Loucy (cell line): ENCODE measurements at regions not wholly inside any gene's neighbourhood (a gene's known extent, or its start where the extent isn't known, plus 50 kb on each side); places are given as distances from the start of the nearest gene placed in this dataset.

Experiments
- H2AFZ ChIP-seq: fragments of 200-600 bp; sonication (generic); 2 replicates; pipeline ENCODE4 v1.6.0; 2016; ENCODE audit warnings: antibody characterized with exemption, mild to moderate bottlenecking, low read length, moderate library complexity
- H3F3A ChIP-seq: fragments of 200-600 bp; 2 replicates; pipeline ENCODE4 v1.6.0; 2016; ENCODE audit warnings: antibody characterized with exemption, low read depth, mild to moderate bottlenecking
- H3K27me3 ChIP-seq: fragments of 200-600 bp; sonication (generic); 2 replicates; pipeline ENCODE4 v1.6.1; 2014; ENCODE audit warnings: low read length, mild to moderate bottlenecking; ENCODE audit not compliant: insufficient read depth, poor library complexity, severe bottlenecking
- H3K36me3 ChIP-seq: fragments of 200-600 bp; sonication (generic); 2 replicates; pipeline ENCODE4 v1.6.1; 2016; ENCODE audit warnings: low read length; ENCODE audit not compliant: insufficient read depth
- H3K4me1 ChIP-seq: fragments of 200-600 bp; sonication (generic); 2 replicates; pipeline ENCODE4 v1.5.1; 2014; ENCODE audit warnings: low read length, mild to moderate bottlenecking; ENCODE audit not compliant: insufficient read depth, poor library complexity, severe bottlenecking
- H3K4me2 ChIP-seq: fragments of 200-600 bp; sonication (generic); 2 replicates; pipeline ENCODE4 v1.6.0; 2014; ENCODE audit warnings: antibody characterized with exemption, low read length, low read depth, mild to moderate bottlenecking; ENCODE audit not compliant: poor library complexity, severe bottlenecking
- H3K4me3 ChIP-seq: fragments of 200-600 bp; sonication (generic); 2 replicates; pipeline ENCODE4 v1.5.1; 2014; ENCODE audit warnings: low read length, mild to moderate bottlenecking, mixed read lengths; ENCODE audit not compliant: poor library complexity, severe bottlenecking
- H3K79me2 ChIP-seq: fragments of 200-600 bp; sonication (generic); 2 replicates; pipeline ENCODE4 v1.6.1; 2014; ENCODE audit warnings: low read length; ENCODE audit not compliant: insufficient read depth
- H3K9ac ChIP-seq: fragments of 200-600 bp; sonication (generic); 2 replicates; pipeline ENCODE4 v1.6.0; 2014; ENCODE audit warnings: mild to moderate bottlenecking, low read depth, low read length, moderate library complexity; ENCODE audit not compliant: poor library complexity, severe bottlenecking
- H3K9me2 ChIP-seq: fragments of 200-600 bp; sonication (generic); replicated peaks from 2 replicates; pipeline ENCODE4 v1.6.1; 2016; ENCODE audit warnings: low read depth, low read length, mixed read lengths
- H3K9me3 ChIP-seq: fragments of 200-600 bp; sonication (generic); 2 replicates; pipeline ENCODE4 v1.6.1; 2014; ENCODE audit warnings: mild to moderate bottlenecking, antibody characterized with exemption, low read length, low read depth; ENCODE audit not compliant: insufficient read depth
- H4K20me1 ChIP-seq: fragments of 200-600 bp; sonication (generic); 2 replicates; pipeline ENCODE4 v1.6.0; 2014; ENCODE audit warnings: antibody characterized with exemption, low read length, mild to moderate bottlenecking; ENCODE audit not compliant: insufficient read depth, poor library complexity, severe bottlenecking
- CTCF ChIP-seq: fragments of 200-600 bp; sonication (generic); conservative IDR thresholded peaks from 2 replicates; pipeline ENCODE4 v1.5.1; 2014; ENCODE audit warnings: mild to moderate bottlenecking, antibody characterized with exemption, low read length
- EZH2phosphoT487 ChIP-seq: fragments of 200-600 bp; IDR thresholded peaks from 2 replicates; pipeline ENCODE4 v1.6.1; 2018; ENCODE audit warnings: antibody characterized with exemption, mild to moderate bottlenecking, moderate library complexity, borderline replicate concordance

GRCh38 chr5:8765886-8766285, 780.0 kb downstream of the SEMA5A start:
- no peak overlapping the region for H3K4me2 ChIP-seq
- peaks cover 3% of the 10 kb centered on the region; the same call in 1 of the 2 replicates for H3K9me3 ChIP-seq
- H4K20me1 ChIP-seq: no peaks in the 10 kb centered on the region
- no peaks in the 10 kb centered on the region for H3F3A ChIP-seq
- no peak overlapping the region for H3K9ac ChIP-seq
- TF ChIP-seq CTCF (no peak), EZH2phosphoT487 (no peak)
- no peaks in the 10 kb centered on the region for H3K9me2 ChIP-seq
- H3K79me2 ChIP-seq: no peaks in the 10 kb centered on the region
- H3K36me3 ChIP-seq: no peaks in the 10 kb centered on the region
- no peak overlapping the region for H2AFZ ChIP-seq
- H3K27me3 ChIP-seq: no peaks in the 10 kb centered on the region
- no peak overlapping the region for H3K4me3 ChIP-seq
- H3K4me1 ChIP-seq: no peaks in the 10 kb centered on the region

GRCh38 chr5:8766448-8766847, 779.4 kb downstream of the SEMA5A start:
- no peaks in the 10 kb centered on the region for H3K36me3 ChIP-seq

GRCh38 chr5:8767111-8767510, 778.8 kb downstream of the SEMA5A start:
- no peak for TF ChIP-seq EZH2phosphoT487
- TF ChIP-seq CTCF: no peak
- Histone ChIP-seq H3K79me2 (no peaks in the 10 kb centered on the region), H3K9ac (no peak overlapping the region), H3K27me3 (no peaks in the 10 kb centered on the region), H4K20me1 (no peaks in the 10 kb centered on the region), H2AFZ (no peak overlapping the region), H3K4me1 (no peaks in the 10 kb centered on the region), H3F3A (no peaks in the 10 kb centered on the region), H3K9me2 (no peaks in the 10 kb centered on the region), H3K4me2 (no peak overlapping the region), H3K36me3 (no peaks in the 10 kb centered on the region), H3K4me3 (no peak overlapping the region), H3K9me3 (peaks cover 3% of the 10 kb centered on the region; the same call in 1 of the 2 replicates)

More at GRCh38 chr5:8766448-8766847, 779.4 kb downstream of the SEMA5A start:
- TF ChIP-seq EZH2phosphoT487 (no peak), CTCF (no peak)
- H3K79me2 ChIP-seq: no peaks in the 10 kb centered on the region
- H3K27me3 ChIP-seq: no peaks in the 10 kb centered on the region
- H3K4me2 ChIP-seq: no peak overlapping the region
- H2AFZ ChIP-seq: no peak overlapping the region
- H3K4me3 ChIP-seq: no peak overlapping the region
- H3K4me1 ChIP-seq: no peaks in the 10 kb centered on the region
- H3F3A ChIP-seq: no peaks in the 10 kb centered on the region
- H4K20me1 ChIP-seq: no peaks in the 10 kb centered on the region
- no peaks in the 10 kb centered on the region for H3K9me2 ChIP-seq
- peaks cover 3% of the 10 kb centered on the region; the same call in 1 of the 2 replicates for H3K9me3 ChIP-seq
- no peak overlapping the region for H3K9ac ChIP-seq
